ENCODE measurements at regions not wholly inside any gene's neighbourhood (a gene's known extent, or its start where the extent isn't known, plus 50 kb on each side); places are given as distances from the start of the nearest gene placed in this dataset.

GRCh38 chr5:128895122-128895521 lies 70.2 kb upstream of the SLC27A6 start:
- DNase-seq: no peak
- Mint-ChIP-seq H3K27ac (no peak overlapping the region), H3K27me3 (peaks cover under 1% of the 10 kb centered on the region), H3K36me3 (ENCODE audit: low read depth) (no peaks in the 10 kb centered on the region), H3K4me1 (ENCODE audit: low read depth) (no peaks in the 10 kb centered on the region), H3K9me3 (no peaks in the 10 kb centered on the region), H3K4me3 (no peak overlapping the region)

DNA sequence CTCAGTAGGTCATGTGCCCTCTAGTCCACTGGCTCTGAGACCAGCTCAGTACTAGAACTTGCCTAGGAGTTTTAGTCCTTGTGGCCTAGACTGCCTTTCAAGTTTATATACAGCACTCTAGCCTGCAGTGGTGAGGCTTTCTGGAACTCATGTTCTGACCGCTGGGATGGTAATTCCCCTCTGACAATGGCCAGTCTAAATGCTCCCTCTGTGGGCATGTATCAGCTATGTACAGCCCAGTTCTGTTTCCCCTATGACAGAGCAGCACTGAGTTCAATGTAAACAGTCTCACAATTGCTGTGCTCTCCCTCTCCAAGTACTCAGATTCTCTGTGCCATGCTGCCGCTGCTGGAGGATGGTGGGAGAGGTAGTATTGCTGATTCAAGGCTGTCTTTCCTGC lies 68.6 kb upstream of the SLC27A6 start:
- Mint-ChIP-seq H3K4me3 (no peak overlapping the region), H3K27ac (no peak overlapping the region), H3K27me3 (peaks cover 2% of the 10 kb centered on the region), H3K36me3 (ENCODE audit: low read depth) (no peaks in the 10 kb centered on the region), H3K4me1 (ENCODE audit: low read depth) (no peaks in the 10 kb centered on the region), H3K9me3 (no peaks in the 10 kb centered on the region)
- no peak for DNase-seq

DNA sequence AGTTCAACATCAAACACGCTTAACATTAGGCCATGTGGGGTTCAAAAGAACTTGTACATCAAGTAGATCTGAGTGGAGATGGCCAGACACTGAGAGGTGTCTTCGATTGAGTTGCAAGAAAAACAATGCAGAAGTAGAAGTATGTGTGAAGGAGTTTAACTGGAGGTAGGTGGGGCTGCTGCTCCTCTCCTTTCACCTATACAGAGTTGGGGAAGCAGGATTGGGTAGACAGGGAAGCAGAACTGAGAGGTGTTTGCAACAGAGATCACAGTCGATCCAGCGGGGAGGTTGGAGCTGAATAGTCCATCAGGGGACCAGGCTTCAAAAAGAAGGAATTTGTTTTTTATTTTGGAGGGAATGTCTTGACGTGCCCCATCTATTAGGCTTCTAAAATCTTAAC lies 61.7 kb upstream of the SLC27A6 start:
- Mint-ChIP-seq H3K27ac (no peak overlapping the region), H3K4me1 (ENCODE audit: low read depth) (no peaks in the 10 kb centered on the region), H3K27me3 (peaks cover 8% of the 10 kb centered on the region), H3K4me3 (no peak overlapping the region), H3K36me3 (ENCODE audit: low read depth) (no peaks in the 10 kb centered on the region), H3K9me3 (no peaks in the 10 kb centered on the region)
- DNase-seq: no peak

DNA sequence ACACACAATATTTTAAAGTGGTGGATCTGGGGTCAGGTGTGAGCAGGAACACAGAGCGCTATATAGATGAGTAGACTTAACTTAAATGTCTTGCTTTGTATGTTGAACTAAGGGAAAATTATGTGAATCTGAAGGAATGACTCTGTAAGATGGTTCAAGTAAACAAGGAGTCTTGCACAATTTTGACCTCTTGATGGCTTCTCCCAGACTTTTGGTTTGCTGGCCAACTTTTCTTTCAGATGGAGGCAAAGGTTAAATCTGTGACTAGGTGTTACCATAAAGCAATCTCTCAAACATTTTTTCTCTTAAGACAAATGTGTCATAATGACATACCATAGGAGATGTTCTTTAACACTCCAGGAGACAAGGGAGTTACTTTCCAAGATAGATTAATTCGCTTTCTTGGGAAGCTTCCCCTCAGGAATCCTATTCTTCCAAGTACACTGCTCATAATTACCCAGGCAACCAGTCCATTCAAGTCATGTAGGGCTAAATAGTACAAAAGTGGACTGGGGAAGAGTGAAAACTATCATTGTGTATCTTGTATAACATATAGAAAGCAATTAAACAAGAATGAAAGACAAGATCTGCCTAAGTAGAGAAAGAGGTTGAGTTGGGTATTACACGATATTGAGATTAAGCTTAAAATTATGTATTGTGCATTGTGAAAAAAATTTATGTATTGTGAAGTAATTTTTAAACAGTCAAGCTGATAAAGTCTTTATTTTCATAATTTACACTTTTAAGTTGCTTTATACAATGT lies 60.3 kb upstream of the SLC27A6 start:
- Mint-ChIP-seq H3K27me3 (peaks cover 8% of the 10 kb centered on the region), H3K9me3 (no peaks in the 10 kb centered on the region), H3K36me3 (ENCODE audit: low read depth) (no peaks in the 10 kb centered on the region), H3K27ac (no peak overlapping the region), H3K4me1 (ENCODE audit: low read depth) (no peaks in the 10 kb centered on the region), H3K4me3 (no peak overlapping the region)
- no peak for DNase-seq

DNA sequence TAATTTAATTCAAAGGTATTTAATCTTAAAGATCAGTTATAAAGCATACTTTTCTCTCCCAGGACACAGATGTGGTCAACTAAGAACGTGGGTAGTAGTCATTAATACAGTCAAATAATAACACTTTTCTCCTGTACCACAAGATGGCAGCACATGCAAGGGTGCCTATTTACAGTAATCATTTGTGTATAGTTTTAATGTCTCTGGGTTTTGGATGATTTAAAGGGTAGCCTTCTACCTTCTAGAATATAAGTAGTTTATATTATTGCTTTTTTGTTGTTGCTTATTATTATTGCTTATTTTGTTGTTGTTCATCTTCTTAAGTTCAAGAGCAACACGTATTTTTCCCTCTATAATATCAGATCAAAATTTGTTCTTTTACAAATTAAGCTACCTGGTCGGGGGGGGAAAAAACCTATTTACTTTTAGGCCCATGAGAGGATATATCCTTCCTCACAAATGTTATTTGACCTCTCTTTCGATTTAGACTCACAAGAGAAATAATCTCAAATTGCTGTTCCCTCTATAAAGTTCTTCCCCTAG lies 59.6 kb upstream of the SLC27A6 start:
- no peak for DNase-seq
- Mint-ChIP-seq H3K36me3 (ENCODE audit: low read depth) (no peaks in the 10 kb centered on the region), H3K4me1 (ENCODE audit: low read depth) (no peaks in the 10 kb centered on the region), H3K9me3 (no peaks in the 10 kb centered on the region), H3K27ac (no peak overlapping the region), H3K4me3 (no peak overlapping the region), H3K27me3 (peaks cover 6% of the 10 kb centered on the region)

DNA sequence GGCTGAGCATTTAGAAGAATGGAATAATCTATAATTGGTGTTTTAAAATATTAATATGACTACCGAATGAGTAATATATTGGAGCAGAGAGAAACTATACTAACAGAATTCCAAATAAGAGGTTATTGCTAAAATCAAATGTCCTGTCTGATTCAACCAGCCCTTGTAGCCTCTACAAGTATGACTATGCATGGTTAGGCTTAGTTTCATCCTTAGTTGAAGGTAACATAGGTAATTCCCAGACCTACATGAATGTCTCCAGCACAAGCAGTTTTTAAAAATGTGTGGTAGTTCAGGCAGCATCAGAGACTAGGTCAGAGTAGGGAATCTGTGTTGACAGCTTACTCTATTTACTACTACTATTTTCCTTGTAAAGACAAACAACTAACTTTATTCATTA lies 51.7 kb upstream of the SLC27A6 start:
- Mint-ChIP-seq H3K4me3 (no peak overlapping the region), H3K36me3 (ENCODE audit: low read depth) (no peaks in the 10 kb centered on the region), H3K27me3 (peaks cover 14% of the 10 kb centered on the region), H3K9me3 (no peaks in the 10 kb centered on the region), H3K27ac (no peak overlapping the region), H3K4me1 (ENCODE audit: low read depth) (peaks cover 5% of the 10 kb centered on the region)
- DNase-seq: no peak

All from activated T-cell treated with anti-CD3 and anti-CD28 coated beads, Interleukin-2, amount 50 U/mL, for 24 hours (primary cell).